Nephron (organoid): ENCODE measurements at regions not wholly inside any gene's neighbourhood (a gene's known extent, or its start where the extent isn't known, plus 50 kb on each side); places are given as distances from the start of the nearest gene placed in this dataset.

Experiments used
- H3K27ac Mint-ChIP-seq, 3 experiments: 2 replicates each; pipeline ENCODE4 v1.8.0; 2020; ENCODE audit warnings: mixed read lengths in 3 of 3, mild to moderate bottlenecking in 2 of 3, moderate library complexity in 1 of 3
- H3K27me3 Mint-ChIP-seq: 2 replicates; pipeline ENCODE4 v1.8.0; 2021; ENCODE audit warnings: low read depth, mild to moderate bottlenecking, moderate library complexity, mixed read lengths
- H3K36me3 Mint-ChIP-seq: 2 replicates; pipeline ENCODE4 v1.8.0; 2020; ENCODE audit warnings: low read depth, mixed read lengths
- H3K4me1 Mint-ChIP-seq: 2 replicates; pipeline ENCODE4 v1.8.0; 2020; ENCODE audit warnings: mixed read lengths
- H3K4me3 Mint-ChIP-seq, 3 experiments: 2 replicates each; pipeline ENCODE4 v1.8.0; 2020; ENCODE audit warnings: mild to moderate bottlenecking in 3 of 3, mixed read lengths in 3 of 3, moderate library complexity in 2 of 3
- H3K9me3 Mint-ChIP-seq: 2 replicates; pipeline ENCODE4 v1.8.0; 2020; ENCODE audit warnings: mixed read lengths
- TF ChIP-seq, protein P1 (sequence below), 3 experiments: fragments of 200-600 bp; sonication (generic); IDR thresholded peaks; one replicate each; pipeline ENCODE4 v1.5.0; 2021; ENCODE audit warnings: antibody characterized with exemption in 3 of 3; ENCODE audit not compliant: unreplicated experiment in 3 of 3

DNA sequence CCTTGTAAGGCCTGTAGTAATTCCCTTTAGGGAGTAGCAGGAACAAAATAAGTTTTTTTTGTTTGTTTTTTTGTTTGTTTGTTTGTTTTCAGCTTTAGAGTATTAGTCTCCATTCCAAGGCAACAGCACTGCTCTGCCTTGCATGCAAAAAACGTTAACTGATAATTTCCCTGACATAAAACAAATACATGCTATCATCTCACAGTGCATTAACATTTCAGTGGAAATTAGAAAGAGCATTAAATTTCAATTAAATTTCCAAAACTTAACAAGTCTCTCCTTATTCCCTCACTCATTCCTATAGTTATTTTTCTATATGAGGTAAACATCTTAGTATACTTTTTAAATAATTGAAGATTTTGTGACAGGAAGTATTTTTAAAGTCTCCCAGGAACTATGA, 378.4 kb upstream of the PCDH7 start:
- Mint-ChIP-seq H3K4me1 (no peaks in the 10 kb centered on the region), H3K27me3 (no peaks in the 10 kb centered on the region), H3K9me3 (peaks cover 5% of the 10 kb centered on the region), H3K36me3 (no peaks in the 10 kb centered on the region), H3K4me3 (no peak overlapping the region), H3K27ac (no peak overlapping the region)
- TF ChIP-seq, protein P1, sequence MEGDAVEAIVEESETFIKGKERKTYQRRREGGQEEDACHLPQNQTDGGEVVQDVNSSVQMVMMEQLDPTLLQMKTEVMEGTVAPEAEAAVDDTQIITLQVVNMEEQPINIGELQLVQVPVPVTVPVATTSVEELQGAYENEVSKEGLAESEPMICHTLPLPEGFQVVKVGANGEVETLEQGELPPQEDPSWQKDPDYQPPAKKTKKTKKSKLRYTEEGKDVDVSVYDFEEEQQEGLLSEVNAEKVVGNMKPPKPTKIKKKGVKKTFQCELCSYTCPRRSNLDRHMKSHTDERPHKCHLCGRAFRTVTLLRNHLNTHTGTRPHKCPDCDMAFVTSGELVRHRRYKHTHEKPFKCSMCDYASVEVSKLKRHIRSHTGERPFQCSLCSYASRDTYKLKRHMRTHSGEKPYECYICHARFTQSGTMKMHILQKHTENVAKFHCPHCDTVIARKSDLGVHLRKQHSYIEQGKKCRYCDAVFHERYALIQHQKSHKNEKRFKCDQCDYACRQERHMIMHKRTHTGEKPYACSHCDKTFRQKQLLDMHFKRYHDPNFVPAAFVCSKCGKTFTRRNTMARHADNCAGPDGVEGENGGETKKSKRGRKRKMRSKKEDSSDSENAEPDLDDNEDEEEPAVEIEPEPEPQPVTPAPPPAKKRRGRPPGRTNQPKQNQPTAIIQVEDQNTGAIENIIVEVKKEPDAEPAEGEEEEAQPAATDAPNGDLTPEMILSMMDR (IDR thresholded peaks at IDR 0.05; ENCODE audit: unreplicated experiment in 3 of 3), result no peak

DNA sequence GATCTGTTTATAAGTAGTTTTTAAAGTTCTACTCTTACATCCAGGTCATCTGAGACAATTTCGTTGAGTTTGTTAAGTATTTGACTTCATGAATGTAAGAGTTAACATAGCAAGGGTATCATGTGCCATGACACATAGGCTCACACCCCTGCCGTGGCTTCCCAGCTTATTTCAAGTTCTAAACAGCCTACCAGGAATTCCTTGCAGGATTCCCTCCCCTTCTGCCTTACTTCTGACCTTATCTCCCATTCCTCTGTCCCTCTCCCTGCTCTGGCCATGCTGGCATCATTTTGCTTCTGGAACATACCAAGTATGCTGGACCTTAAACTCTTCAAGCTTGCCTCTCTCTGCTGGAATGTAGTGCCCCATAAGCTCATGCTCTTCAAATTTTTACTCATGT, 369.9 kb upstream of the PCDH7 start:
- H3K9me3 Mint-ChIP-seq, result no peaks in the 10 kb centered on the region
- H3K4me3 Mint-ChIP-seq, result no peak overlapping the region
- TF ChIP-seq, protein P1 (IDR thresholded peaks at IDR 0.05; ENCODE audit: unreplicated experiment in 3 of 3), result no peak
- no peaks in the 10 kb centered on the region for H3K27me3 Mint-ChIP-seq
- H3K36me3 Mint-ChIP-seq, result no peaks in the 10 kb centered on the region
- H3K27ac Mint-ChIP-seq, result no peak overlapping the region
- H3K4me1 Mint-ChIP-seq, result no peaks in the 10 kb centered on the region

DNA sequence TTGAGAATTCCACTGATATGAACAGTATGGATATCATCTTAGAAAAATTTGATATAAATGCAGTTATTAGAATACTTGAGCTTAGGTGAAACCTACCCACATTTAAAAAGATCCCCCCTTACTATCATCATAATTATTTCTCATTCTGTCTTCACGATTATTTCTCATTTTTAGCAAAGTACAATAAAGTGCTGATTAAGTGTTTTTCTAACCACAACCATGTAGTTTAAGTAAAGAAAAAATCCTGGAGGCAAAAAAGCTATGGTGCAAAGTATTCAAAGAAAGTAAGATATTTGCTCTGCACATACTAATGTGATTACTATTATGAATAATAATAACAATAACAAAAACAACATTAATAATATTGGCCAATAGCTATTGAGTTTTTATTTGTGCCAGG, 365.6 kb upstream of the PCDH7 start:
- TF ChIP-seq, protein P1 (IDR thresholded peaks at IDR 0.05; ENCODE audit: unreplicated experiment in 3 of 3), result no peak
- no peaks in the 10 kb centered on the region for H3K27me3 Mint-ChIP-seq
- no peaks in the 10 kb centered on the region for H3K4me1 Mint-ChIP-seq
- H3K9me3 Mint-ChIP-seq, result no peaks in the 10 kb centered on the region
- H3K36me3 Mint-ChIP-seq, result no peaks in the 10 kb centered on the region
- H3K27ac Mint-ChIP-seq, result no peak overlapping the region
- no peak overlapping the region for H3K4me3 Mint-ChIP-seq

DNA sequence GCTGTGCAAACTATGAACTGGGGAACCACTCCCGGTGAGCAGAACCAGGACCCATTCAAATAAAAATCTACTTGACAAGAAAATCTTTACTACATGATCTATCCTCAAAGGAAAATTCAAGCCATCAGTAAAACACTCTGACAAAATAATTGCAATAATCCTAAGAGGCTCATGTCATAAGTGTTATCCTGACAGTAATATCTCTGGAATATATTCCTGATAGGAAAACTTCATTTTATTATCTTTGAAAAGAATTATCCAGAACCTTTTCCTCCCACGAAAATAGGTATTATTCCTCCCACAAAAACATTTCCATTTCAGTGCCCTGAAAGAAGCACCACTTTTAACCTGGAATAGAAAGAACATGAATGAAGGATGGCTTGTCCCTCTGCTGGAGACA, 357.7 kb upstream of the PCDH7 start:
- H3K27ac Mint-ChIP-seq, result no peak overlapping the region
- no peak overlapping the region for H3K4me3 Mint-ChIP-seq
- H3K27me3 Mint-ChIP-seq, result no peaks in the 10 kb centered on the region
- no peaks in the 10 kb centered on the region for H3K36me3 Mint-ChIP-seq
- TF ChIP-seq, protein P1 (IDR thresholded peaks at IDR 0.05; ENCODE audit: unreplicated experiment in 3 of 3), result no peak
- peaks cover 8% of the 10 kb centered on the region for H3K9me3 Mint-ChIP-seq
- no peaks in the 10 kb centered on the region for H3K4me1 Mint-ChIP-seq

DNA sequence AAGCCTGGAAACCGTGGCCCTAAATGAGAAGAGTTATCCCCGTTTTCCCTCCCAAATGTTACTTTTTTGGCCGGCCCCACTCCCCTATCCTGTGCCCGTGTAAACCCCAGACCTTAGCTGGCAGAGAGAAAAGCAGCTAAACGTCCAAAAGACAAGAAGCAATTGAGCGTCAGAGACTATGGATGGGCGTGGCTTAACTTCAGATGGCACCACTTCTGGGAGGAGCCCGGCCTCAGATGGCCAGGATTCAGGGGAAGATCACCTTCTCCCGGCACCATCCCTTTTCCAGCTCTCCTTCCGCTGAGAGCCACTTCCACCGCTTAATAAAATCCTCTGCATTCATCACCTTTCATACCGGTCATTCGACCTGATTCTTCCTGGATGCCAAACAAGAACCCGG, 350.1 kb upstream of the PCDH7 start:
- Mint-ChIP-seq H3K36me3 (no peaks in the 10 kb centered on the region), H3K9me3 (peaks cover 7% of the 10 kb centered on the region), H3K4me1 (no peaks in the 10 kb centered on the region), H3K4me3 (no peak overlapping the region), H3K27me3 (no peaks in the 10 kb centered on the region), H3K27ac (no peak overlapping the region)
- TF ChIP-seq, protein P1 (IDR thresholded peaks at IDR 0.05; ENCODE audit: unreplicated experiment in 3 of 3), result no peak

DNA sequence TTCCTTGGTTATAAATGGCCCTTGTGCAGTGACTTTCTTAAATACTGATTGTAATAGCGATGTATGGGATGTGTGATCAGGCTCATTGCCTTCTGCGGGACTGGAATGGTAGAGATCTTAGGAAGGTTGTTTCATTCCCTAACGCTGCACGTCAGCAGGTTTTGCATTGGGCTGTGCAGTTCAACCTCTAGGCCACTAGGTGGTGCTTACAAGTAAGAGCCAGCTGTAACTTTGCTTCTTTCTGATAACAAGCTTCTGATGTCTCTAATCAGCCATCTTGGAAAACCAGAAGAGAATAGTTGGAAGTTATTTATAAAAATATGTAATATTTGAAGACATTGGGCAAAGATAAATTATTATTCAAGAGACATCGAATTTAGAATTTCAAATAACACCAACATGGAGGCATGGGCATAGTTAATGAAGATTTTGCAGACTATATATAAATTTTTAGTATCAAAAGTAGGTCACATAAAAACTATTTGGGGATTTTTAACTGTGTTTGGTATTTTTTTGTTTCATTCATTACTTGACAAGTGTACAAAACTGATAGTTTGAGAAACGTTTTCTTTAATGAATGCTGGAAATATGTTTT, 339.7 kb upstream of the PCDH7 start:
- no peak overlapping the region for H3K27ac Mint-ChIP-seq
- H3K36me3 Mint-ChIP-seq, result no peaks in the 10 kb centered on the region
- TF ChIP-seq, protein P1 (IDR thresholded peaks at IDR 0.05; ENCODE audit: unreplicated experiment in 3 of 3), result peak; percentile 46 to 73 (median 47)
- no peaks in the 10 kb centered on the region for H3K4me1 Mint-ChIP-seq
- no peak overlapping the region for H3K4me3 Mint-ChIP-seq
- H3K9me3 Mint-ChIP-seq, result peaks cover 4% of the 10 kb centered on the region
- H3K27me3 Mint-ChIP-seq, result no peaks in the 10 kb centered on the region
